ENCODE measurements at regions not wholly inside any gene's neighbourhood (a gene's known extent, or its start where the extent isn't known, plus 50 kb on each side); places are given as distances from the start of the nearest gene placed in this dataset.
"Not testable (repeated sequence)": the region's sequence is repeated elsewhere in the genome, so short reads cannot be mapped to it uniquely, and the experiment has no call there.

GRCh38 chr4:79850626-79851025, 222.4 kb downstream of the ANTXR2 start:
- DNase-seq = peak in 2 of 3 donors; percentile 65 to 68

- DNase-seq = no peak
These were observed 224.7 kb downstream of the ANTXR2 start for GRCh38 chr4:79848329-79848728.

- DNase-seq = peak in 2 of 3 donors; percentile 57 to 72
These were observed 225.6 kb downstream of the ANTXR2 start for GRCh38 chr4:79847411-79847810.

GRCh38 chr4:79842162-79842561, 230.9 kb downstream of the ANTXR2 start:
- no peak for DNase-seq

GRCh38 chr4:79833857-79834256, 239.2 kb downstream of the ANTXR2 start:
- DNase-seq = peak; percentile 64 to 83 (median 77)

GRCh38 chr4:79831701-79832514, 241.1 kb downstream of the ANTXR2 start:
- no peak for DNase-seq

- no peak for DNase-seq
These were observed 241.9 kb downstream of the ANTXR2 start for GRCh38 chr4:79831119-79831528.

GRCh38 chr4:79827283-79827682, 245.7 kb downstream of the ANTXR2 start:
- no peak for DNase-seq

GRCh38 chr4:79823148-79823763, 249.8 kb downstream of the ANTXR2 start:
- peak; percentile 26 to 55 (median 49) for DNase-seq

GRCh38 chr4:79820427-79820826, 252.6 kb downstream of the ANTXR2 start:
- DNase-seq = no peak

- not testable (repeated sequence) for DNase-seq
These were observed 265.1 kb downstream of the ANTXR2 start for GRCh38 chr4:79807933-79808332.

GRCh38 chr4:79798047-79798446, 275.0 kb downstream of the ANTXR2 start:
- no peak for DNase-seq

GRCh38 chr4:79796948-79797347, 276.1 kb downstream of the ANTXR2 start:
- DNase-seq = no peak

GRCh38 chr4:79788884-79789283, 284.1 kb downstream of the ANTXR2 start:
- DNase-seq = no peak

- DNase-seq = no peak
These were observed 292.9 kb downstream of the ANTXR2 start for GRCh38 chr4:79780129-79780528.

GRCh38 chr4:79772510-79772909, 300.5 kb downstream of the ANTXR2 start:
- no peak for DNase-seq

GRCh38 chr4:79764120-79764519, 308.9 kb downstream of the ANTXR2 start:
- DNase-seq = no peak

GRCh38 chr4:79763486-79764075, 309.4 kb downstream of the ANTXR2 start:
- no peak for DNase-seq

- DNase-seq = peak in 2 of 3 donors; percentile 25 to 28
These were observed 313.2 kb downstream of the ANTXR2 start for GRCh38 chr4:79759793-79760192.

GRCh38 chr4:79757600-79757999, 315.4 kb downstream of the ANTXR2 start:
- no peak for DNase-seq

GRCh38 chr4:79756140-79756895, 316.7 kb downstream of the ANTXR2 start:
- DNase-seq = peak in 1 of 3 donors; percentile 6

GRCh38 chr4:79748835-79749234, 324.2 kb downstream of the ANTXR2 start:
- DNase-seq = no peak

Measured in muscle of back (tissue), 3 donors.